GM12878 (cell line): ENCODE measurements at regions not wholly inside any gene's neighbourhood (a gene's known extent, or its start where the extent isn't known, plus 50 kb on each side); places are given as distances from the start of the nearest gene placed in this dataset.

Source experiments
- ATAC-seq: fragments of 200-7000 bp; cut with Tn5 transposase; 3 replicates; pipeline ENCODE4 v1.9.1; 2020; ENCODE audit warnings: mild to moderate bottlenecking, moderate library complexity
- BruUV-seq: library from RNA; stranded (reverse); fragments of 400-500 nt; replicated peaks from 2 replicates; lab custom pipeline; 2021; lab: Mats Ljungman, UMichigan
- CTCF ChIA-PET: fragments of 300-600 bp; sonication (Branson Sonifier 250); formaldehyde crosslinking; extraction: SDS; loops from one replicate; lab custom pipeline; 2021; ENCODE audit warnings: inconsistent platforms; lab: Yijun Ruan, JAX
- POLR2A ChIA-PET: fragments of 350-600 bp; formaldehyde crosslinking; extraction: SDS; loops from one replicate; lab custom pipeline; 2021; ENCODE audit warnings: inconsistent platforms; lab: Charles Lee
- RAD21 ChIA-PET: fragments of 300-600 bp; sonication (Branson Sonifier 250); formaldehyde crosslinking; loops from one replicate; lab custom pipeline; 2023; ENCODE audit warnings: antibody characterized with exemption; ENCODE audit not compliant: unreplicated experiment; lab: Charles Lee
- SMC1A ChIA-PET: fragments of 300-600 bp; sonication (Branson Sonifier 250); formaldehyde crosslinking; loops from one replicate; lab custom pipeline; 2023; ENCODE audit not compliant: unreplicated experiment, uncharacterized antibody; lab: Charles Lee
- DNase-seq: peaks from one replicate; pipeline ENCODE4 v3.0.0-alpha.2; 2011; ENCODE audit warnings: low read depth, low spot score
- FAIRE-seq: peaks from 3 replicates; lab custom pipeline; 2011; peaks lifted over from hg19 to GRCh38; lab: Jason Lieb, UNC
- H2AFZ ChIP-seq: 2 replicates; pipeline ENCODE4 v1.6.0; 2011; ENCODE audit warnings: low read depth, low read length, control low read depth; ENCODE audit not compliant: control insufficient read depth
- H3K27ac ChIP-seq: 2 replicates; pipeline ENCODE4 v1.5.1; 2011; ENCODE audit warnings: control low read depth; ENCODE audit not compliant: control insufficient read depth, insufficient read depth
- H3K27me3 ChIP-seq, 2 experiments: replicated peaks in 1 of 2; 2 replicates each; pipeline versions ENCODE4 v1.6.0 to v1.6.1; 2011; ENCODE audit warnings: low read length in 1 of 2; ENCODE audit not compliant: control insufficient read depth in 2 of 2, insufficient read depth in 2 of 2
- H3K36me3 ChIP-seq, 2 experiments: 2 replicates each; pipeline ENCODE4 v1.5.1; 2011; ENCODE audit warnings: low read length in 1 of 2; ENCODE audit not compliant: control insufficient read depth in 2 of 2, insufficient read depth in 2 of 2
- H3K4me1 ChIP-seq: 2 replicates; pipeline ENCODE4 v1.6.1; 2011; ENCODE audit warnings: mild to moderate bottlenecking, low read length, moderate library complexity, mixed read lengths; ENCODE audit not compliant: control insufficient read depth, insufficient read depth
- H3K4me2 ChIP-seq: 2 replicates; pipeline ENCODE4 v1.6.0; 2011; ENCODE audit warnings: control low read depth; ENCODE audit not compliant: control insufficient read depth, insufficient read depth
- H3K4me3 ChIP-seq: fragments of 200-600 bp; sonication (generic); 2 replicates; pipeline ENCODE4 v1.5.1; 2016
- H3K79me2 ChIP-seq: 2 replicates; pipeline ENCODE4 v1.6.0; 2011; ENCODE audit warnings: low read length; ENCODE audit not compliant: control insufficient read depth, insufficient read depth
- H3K9ac ChIP-seq: 2 replicates; pipeline ENCODE4 v1.8.0; 2011; ENCODE audit warnings: low read length, control low read depth, mixed read lengths; ENCODE audit not compliant: control insufficient read depth, insufficient read depth
- H3K9me3 ChIP-seq: replicated peaks from 3 replicates; pipeline ENCODE4 v1.5.1; 2011; ENCODE audit warnings: mild to moderate bottlenecking, low read length; ENCODE audit not compliant: control insufficient read depth, insufficient read depth
- H4K20me1 ChIP-seq: 2 replicates; pipeline ENCODE4 v1.6.0; 2011; ENCODE audit not compliant: control insufficient read depth, insufficient read depth
- BMI1 ChIP-seq: fragments of 450-650 bp; IDR thresholded peaks from 2 replicates; pipeline ENCODE4 v1.6.1; 2016; ENCODE audit warnings: mild to moderate bottlenecking, moderate library complexity, borderline replicate concordance
- CBFB ChIP-seq: IDR thresholded peaks from 2 replicates; pipeline ENCODE4 v1.6.1; 2016; ENCODE audit warnings: antibody characterized with exemption, low read depth
- CHD2 ChIP-seq: IDR thresholded peaks from 2 replicates; pipeline ENCODE4 v1.6.1; 2011; ENCODE audit warnings: low read depth, low read length, improper control_type of control experiment, borderline replicate concordance
- MLLT1 ChIP-seq: fragments of 450-650 bp; IDR thresholded peaks from 2 replicates; pipeline ENCODE4 v1.6.1; 2016; ENCODE audit warnings: mild to moderate bottlenecking
- NR2C2 ChIP-seq: IDR thresholded peaks from 2 replicates; pipeline ENCODE4 v1.6.1; 2011; ENCODE audit warnings: borderline replicate concordance, low read depth; ENCODE audit not compliant: control insufficient read depth, insufficient read length
- RELA ChIP-seq: fragments of 450-650 bp; IDR thresholded peaks from 2 replicates; pipeline ENCODE4 v1.8.0; 2014; ENCODE audit warnings: borderline replicate concordance; ENCODE audit not compliant: partially characterized antibody
- SIX5 ChIP-seq: IDR thresholded peaks from 2 replicates; pipeline ENCODE4 v1.6.1; 2011; ENCODE audit warnings: mild to moderate bottlenecking, low read depth, low read length, moderate library complexity; ENCODE audit not compliant: severe bottlenecking
- TCF12 ChIP-seq: IDR thresholded peaks from 2 replicates; pipeline ENCODE4 v1.6.1; 2011; ENCODE audit warnings: low read depth, mild to moderate bottlenecking, low read length
- ZNF24 ChIP-seq: fragments of 450-650 bp; IDR thresholded peaks from 2 replicates; pipeline ENCODE4 v1.6.1; 2017; ENCODE audit warnings: antibody characterized with exemption, mild to moderate bottlenecking
- ZNF274 ChIP-seq: IDR thresholded peaks from one replicate; pipeline ENCODE4 v1.8.0; 2011; ENCODE audit not compliant: insufficient read length, insufficient read depth
- WGBS: methylation state at CpG from one replicate; pipeline ENCODE4 v1.1.6; 2016; ENCODE audit warnings: low lambda C conversion rate; ENCODE audit not compliant: insufficient replicate concordance, insufficient coverage; ENCODE audit errors: missing lambda C conversion rate; 5-methylcytosine and 5-hydroxymethylcytosine counted together
- in situ Hi-C: fragments of 300-500 bp; cut with MboI; formaldehyde crosslinking; loops from 9 replicates; pipeline ENCODE4 v1.14.3; 2018; ENCODE audit warnings: mixed read lengths
- intact Hi-C: fragments of 100-400 bp; cut with micrococcal nuclease; formaldehyde crosslinking; loops from one replicate; pipeline ENCODE4 v1.14.2; 2022; ENCODE audit not compliant: unreplicated experiment

- no peak overlapping the region for H3K4me2 ChIP-seq
- WGBS: 0% methylated on average over 1 of the region's 1 CpG
- RAD21 ChIA-PET: no interaction called here
- ATAC-seq (no peak), DNase-seq (no peak), FAIRE-seq (no peak)
- SMC1A ChIA-PET: interaction anchor here (0.6 to 1.1 kb wide), 2 partner anchors 19 to 184 kb away, joined by 3 read pairs; no protein-coding TSS in a partner anchor
- BruUV-seq: no TSS peak
- POLR2A ChIA-PET: no interaction called here
- H3K79me2 ChIP-seq: no peaks in the 10 kb centered on the region
- H3K4me1 ChIP-seq: no peaks in the 10 kb centered on the region
- TF ChIP-seq ZNF24: no peak
- TF ChIP-seq SIX5: no peak
- no peak for TF ChIP-seq ZNF274
- no peak for TF ChIP-seq CBFB
- TF ChIP-seq NR2C2: no peak
- TF ChIP-seq CHD2: no peak
- no peak for TF ChIP-seq MLLT1
- TF ChIP-seq RELA: no peak
- no peak for TF ChIP-seq BMI1
- no peak for TF ChIP-seq TCF12
- H2AFZ ChIP-seq: no peak overlapping the region
- H3K9me3 ChIP-seq: no peaks in the 10 kb centered on the region
- no peak overlapping the region for H3K27ac ChIP-seq
- no peak overlapping the region for H3K4me3 ChIP-seq
- intact Hi-C loops: no loop called here
- H3K36me3 ChIP-seq: no peaks in the 10 kb centered on the region
- no peaks in the 10 kb centered on the region; a peak in 2 of 4 replicates for H3K27me3 ChIP-seq
- no peak overlapping the region for H3K9ac ChIP-seq
- CTCF ChIA-PET: no interaction called here
- H4K20me1 ChIP-seq: no peaks in the 10 kb centered on the region
- in situ Hi-C loops: no loop called here
These were observed 201.9 kb upstream of the COPS8 start for GRCh38 chr2:236883819-236884218.
